ENCODE measurements at regions not wholly inside any gene's neighbourhood (a gene's known extent, or its start where the extent isn't known, plus 50 kb on each side); places are given as distances from the start of the nearest gene placed in this dataset.

DNA sequence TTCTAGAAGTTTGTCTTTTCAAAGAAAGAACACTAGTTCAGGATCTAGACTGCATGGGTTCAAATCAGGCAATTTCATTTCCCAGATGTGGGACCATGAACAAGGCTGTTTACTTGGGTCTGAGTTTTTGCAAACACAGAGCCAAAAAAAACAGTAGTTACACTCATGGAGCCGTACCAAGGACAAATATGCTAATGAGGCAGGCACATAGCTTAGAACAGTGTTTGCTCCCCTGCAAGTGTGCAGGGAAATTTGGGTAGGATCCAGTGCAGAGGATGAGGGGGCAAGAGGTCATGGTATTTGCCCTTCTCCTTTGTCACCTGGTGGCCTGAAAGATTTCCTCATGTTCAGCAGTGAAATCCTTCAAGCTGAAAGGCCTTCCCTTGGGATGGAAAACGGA, 860.4 kb downstream of the VRK1 start:
- DNase-seq (ENCODE audit: low spot score): no peak

DNA sequence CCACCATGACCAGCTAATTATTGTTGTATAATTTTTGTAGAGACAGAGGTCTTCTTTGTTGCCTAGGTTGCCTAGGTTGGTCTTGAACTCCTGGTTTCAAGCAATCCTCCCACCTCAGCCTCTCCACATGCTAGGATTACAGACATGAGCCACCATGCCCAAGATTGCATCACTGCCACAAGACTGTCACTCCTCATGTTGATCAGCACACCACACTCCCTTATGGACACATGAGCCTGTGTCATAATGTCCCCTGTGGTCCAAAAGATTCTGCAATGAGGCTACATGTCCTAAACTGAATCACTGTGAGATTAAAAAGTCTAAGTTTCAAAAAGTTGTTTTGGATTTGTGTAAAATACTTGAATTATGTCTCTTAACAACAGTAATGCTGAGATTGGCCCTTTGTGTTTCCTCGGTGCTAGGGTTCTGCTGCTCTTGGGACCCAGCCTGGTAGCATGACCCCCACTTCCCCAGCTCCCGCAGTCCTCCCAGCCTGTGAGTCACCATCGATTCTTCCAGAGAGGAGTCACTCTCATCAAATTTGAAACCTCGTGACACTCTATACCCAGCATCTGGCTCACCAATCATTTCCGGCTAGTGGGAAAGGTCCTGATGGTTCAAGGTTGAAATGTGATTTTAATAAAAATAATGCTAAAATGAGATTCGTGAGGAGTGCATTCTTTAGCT, 890.9 kb downstream of the VRK1 start:
- no peak for DNase-seq (ENCODE audit: low spot score)

DNA sequence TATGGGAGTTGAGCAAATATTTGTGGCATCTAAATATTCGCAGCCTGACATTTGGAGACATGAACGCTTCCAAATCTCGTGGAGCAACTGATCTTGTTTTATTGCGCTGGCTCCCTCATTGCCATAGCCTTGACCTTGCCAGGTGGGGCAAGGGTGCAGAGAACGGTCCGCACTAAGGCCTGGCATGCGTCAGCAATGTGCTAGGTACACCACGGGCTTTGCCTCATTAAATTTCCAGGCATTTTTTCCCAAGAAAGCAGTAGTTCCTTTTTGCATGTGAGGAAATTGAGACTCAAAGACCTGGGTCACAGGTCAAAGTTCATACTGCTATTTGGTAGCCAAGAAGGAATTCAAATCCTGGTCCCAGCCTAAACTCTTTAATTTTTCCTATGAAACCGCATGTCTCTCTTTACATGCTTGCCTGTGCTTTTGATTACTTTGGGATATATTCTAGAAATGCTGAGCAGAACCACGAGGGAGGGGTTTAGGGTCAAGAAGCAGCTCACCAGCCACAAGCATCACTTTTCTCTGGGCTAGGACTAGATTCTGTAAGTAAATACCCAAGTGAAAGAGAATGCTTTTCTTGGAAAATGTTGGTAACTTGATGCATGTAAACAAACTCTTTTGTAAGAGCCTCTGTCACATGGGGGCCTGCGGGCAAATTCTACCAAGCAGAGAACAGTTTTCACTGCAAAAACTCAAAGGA, 891.6 kb downstream of the VRK1 start:
- DNase-seq (ENCODE audit: low spot score): no peak

DNA sequence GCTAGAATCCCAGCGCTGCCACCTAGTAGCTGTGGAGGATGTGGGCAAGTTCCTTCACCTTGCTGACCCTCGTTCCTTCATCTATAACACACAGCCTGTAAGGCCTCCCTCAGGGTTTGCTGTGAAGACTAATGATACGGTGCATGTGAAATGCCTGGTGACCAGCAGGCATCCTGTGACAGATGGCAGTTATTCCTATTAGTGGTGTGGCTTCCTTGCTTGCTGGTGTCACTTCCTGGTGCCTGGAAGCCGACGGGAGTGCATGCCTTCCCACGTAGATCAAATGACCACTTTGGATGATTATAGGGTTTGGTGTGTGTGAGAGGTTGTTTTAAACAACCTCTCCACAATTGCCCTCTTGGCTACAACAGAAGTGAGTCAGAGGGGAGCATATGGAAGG, 894.9 kb downstream of the VRK1 start:
- no peak for DNase-seq (ENCODE audit: low spot score)

DNA sequence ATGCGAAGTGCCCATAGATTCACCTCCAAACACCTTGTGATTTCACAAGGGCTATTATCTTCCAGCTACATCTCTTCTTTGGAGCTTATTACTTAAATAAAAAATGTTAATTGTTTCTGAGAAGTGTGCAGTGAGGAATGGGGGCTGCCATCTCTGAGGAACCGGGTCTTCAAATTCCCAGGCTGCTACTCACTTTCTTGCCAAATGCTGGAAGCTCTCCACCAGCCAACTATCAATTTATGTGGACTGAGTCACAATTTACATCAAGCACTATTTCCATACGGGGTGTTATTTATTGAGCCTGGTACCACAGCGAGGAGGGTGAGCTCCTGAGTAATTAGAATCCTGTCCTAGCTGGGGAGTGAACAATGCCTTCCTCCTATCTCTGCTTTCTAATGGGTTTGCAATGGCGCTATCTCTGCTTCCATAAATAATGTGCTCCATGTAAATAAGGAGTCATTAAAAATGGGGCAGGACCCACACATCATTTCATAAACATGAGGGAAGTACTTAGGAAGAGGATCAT, 898.3 kb downstream of the VRK1 start:
- DNase-seq (ENCODE audit: low spot score): no peak

DNA sequence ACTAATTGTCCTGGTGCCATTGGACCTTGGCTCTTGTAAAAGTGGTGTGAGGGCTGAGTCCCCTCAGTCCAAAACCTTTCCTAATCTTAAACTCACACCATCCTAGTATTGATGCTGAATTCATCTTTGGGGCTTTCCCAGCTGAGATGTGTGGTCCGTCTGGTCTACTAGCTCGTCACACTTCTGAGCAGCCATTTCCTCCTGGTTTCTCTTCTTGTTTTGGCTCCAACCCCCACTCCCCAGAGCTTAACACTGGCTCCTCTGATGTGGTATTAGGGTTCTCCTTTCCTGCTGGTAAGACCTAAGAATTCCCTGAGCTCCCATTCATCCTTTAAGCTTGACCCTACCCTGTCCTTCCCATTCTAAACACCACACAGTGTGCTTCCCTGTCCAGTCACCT, 900.6 kb downstream of the VRK1 start:
- DNase-seq (ENCODE audit: low spot score): no peak

DNA sequence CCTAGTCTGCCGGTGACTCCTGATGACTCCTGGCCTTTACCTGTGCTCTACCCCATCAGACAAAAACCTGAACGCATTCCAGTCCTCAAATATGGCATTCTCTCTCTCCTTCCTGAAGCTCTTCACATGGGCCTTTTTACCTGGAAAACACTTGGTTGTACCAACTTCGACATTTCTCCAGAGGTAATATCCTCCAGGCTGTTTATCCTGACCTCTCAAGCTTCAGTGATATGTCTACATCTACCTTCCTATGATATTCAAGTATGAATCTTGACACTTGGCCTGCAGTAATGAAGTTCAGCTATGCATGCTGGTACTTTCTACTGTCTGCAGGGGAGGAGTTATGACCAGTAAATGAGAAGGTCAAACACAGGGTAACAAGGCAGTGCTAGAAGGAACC, 901.8 kb downstream of the VRK1 start:
- no peak for DNase-seq (ENCODE audit: low spot score)

DNA sequence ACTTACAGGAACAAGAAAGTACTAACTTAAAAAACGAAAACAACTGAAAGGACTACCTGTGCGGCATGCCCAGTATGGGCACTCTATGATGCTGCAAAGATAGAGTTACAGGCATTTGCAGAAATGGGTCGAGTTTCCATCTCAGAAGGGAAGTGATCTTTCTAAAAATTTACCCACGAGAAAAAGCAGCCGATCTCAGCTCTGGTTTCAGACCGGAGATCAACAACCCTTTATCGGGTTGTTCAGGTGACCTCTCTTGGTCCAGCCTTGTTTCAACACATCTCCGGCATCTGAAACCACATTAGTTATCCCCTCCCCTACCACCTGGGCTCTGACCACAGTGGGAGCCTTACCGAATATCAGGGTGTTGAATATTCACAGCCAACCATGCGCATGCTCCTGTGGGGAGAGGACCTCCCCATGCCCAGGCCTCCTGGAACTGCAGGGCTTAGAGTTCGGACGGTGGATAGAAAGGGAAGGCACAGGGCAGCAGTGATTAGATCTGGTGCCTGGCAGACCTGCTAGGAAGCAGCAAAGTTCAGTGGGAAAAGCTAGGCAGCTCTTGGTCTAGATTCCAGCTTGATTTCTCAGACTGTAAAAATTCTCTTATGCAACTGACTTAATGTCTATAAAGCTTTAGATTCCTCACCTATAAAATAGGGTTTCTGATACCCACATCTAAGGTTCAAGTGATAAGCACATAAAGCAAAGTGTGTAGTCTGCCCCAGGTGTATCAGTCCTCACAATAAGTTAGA, 906.0 kb downstream of the VRK1 start:
- DNase-seq (ENCODE audit: low spot score): no peak

DNA sequence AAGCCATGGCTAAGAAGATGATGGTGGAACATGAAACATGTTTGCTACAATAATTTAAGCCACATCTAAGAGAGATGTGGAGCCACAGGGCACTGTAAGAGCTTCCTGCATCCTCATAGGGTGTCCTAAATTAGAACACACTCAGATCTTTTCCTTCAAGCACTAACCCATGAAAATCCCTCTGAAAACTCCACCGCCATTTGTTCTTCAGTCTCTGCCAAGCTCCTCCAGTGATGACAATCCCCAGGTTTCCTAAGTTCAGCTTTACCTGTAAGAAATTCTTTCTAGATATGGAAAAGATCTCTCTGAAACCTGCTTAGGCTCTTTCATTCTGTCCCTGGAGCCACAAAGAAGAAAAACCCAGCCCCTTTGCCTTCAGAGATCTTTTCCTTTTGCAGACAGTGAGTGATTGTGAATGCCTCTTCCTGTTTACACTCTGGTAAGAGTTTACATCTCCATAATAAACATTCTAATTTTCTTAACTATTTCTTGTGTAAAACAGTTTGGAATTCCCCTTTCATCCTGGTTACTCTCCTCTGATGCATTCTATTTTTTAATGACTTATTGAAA, 907.2 kb downstream of the VRK1 start:
- DNase-seq (ENCODE audit: low spot score): no peak

DNA sequence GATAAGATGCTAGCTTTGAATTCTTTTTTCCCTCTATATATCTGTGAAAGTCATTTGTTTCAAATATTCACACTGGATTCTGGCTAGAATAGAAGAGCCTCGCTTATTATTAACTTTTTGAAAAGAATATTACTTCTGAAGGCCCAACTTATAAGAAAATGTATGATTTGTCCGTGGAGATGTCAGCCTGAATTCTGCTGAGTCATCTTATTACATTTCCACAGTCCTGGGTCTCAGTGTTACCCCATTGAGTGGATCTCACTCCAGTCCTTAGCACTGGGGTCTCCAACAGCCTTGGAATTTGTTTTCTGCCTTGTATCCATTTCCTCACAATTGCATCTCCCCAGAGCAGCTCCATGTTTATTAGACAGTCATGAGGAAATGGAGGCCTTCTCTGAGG, 907.9 kb downstream of the VRK1 start:
- DNase-seq (ENCODE audit: low spot score): no peak

DNA sequence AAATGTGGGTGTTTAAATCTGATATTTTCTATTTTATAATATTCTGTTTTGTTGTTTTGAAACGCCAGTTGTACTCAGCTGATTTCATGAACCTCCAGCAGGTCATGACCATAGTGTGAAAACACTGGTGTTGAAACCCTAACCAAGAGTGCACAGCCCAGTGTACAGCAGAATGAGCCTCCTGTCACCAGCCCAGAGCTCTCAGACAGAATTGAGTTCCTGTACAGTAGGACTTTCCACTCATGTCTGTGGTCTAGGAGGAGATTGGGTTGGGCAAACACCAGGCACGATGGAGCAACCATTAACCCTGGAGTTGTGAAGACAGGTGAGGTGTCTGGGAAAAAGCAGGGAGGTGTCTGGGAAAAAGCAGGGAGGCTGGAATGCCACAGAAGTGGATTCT, 908.8 kb downstream of the VRK1 start:
- DNase-seq (ENCODE audit: low spot score): no peak

DNA sequence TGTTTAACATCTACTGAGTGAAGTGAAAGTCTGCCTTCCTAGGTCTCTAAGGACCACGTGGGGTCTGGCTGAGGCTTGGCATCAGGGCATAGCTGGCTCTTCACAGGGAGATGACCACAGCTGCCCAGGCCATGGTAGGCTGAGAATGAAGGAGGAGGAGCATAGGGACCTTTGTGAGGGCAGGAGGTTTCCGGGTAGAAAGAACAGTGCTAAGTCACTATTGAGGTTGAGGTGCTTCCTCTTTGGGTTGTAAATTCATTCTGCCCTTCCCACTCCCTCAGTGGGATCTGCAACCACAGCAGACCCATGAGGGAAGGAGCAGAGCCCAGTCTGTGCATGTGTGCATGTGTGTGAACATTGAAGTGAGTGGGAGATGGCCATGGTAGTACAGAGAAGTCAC, 909.6 kb downstream of the VRK1 start:
- DNase-seq (ENCODE audit: low spot score): no peak

DNA sequence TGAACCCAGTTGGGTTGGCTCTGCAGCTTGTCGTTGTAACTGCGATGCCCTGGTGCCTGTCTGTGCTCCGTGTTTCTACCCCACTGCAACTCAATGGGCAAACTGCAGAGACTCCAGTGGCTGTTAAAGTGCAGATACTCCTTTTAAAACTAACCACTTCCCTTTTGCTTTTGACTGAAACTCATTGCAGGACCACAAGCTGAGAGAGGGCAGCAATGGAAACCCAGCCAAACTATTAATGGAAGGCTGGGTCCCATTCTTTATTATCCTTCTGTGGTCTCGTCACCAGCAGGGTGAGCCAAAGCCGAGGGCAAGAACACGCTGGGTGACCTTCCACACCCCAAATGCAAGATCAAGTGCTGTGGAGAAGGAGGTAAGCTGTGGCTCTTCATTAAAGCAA, 910.4 kb downstream of the VRK1 start:
- no peak for DNase-seq (ENCODE audit: low spot score)

DNA sequence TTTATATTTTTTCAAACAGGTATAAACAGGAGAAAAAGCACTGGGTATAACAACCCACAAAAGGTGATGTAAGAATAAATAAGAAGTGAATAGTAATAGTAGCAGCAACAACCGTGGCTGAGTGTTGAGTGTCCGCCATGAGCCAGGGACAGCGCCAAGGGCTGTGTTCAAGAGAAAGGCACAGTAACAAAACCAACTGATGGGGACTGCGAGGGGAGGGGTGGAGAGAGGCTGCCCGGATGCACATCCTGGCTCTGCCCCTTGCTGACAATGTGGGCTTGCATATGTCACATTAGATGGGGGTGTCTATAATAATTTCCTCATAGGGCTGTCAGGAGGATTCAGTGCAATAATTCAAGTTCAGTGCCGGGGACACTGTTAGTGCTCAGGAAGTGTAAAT, 912.4 kb downstream of the VRK1 start:
- no peak for DNase-seq (ENCODE audit: low spot score)

DNA sequence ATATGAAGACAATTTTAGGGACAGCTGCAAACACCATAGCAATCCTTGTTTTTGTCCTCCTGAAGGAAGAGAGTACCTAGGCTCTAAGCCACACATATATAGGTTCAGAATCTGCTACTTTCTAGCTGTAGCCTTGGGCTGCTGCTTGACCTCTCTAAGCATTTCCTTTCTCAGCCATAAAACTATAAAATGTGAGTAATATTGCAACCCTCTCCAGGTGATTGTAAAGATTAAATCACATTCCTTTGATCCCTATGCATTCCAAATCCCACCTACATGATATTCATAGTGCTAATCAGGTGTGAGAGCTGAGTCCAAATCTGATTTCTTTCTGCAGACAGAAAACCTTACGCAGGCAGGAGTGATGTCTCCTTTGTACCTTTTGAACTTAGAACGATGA, 913.5 kb downstream of the VRK1 start:
- DNase-seq (ENCODE audit: low spot score): no peak

DNA sequence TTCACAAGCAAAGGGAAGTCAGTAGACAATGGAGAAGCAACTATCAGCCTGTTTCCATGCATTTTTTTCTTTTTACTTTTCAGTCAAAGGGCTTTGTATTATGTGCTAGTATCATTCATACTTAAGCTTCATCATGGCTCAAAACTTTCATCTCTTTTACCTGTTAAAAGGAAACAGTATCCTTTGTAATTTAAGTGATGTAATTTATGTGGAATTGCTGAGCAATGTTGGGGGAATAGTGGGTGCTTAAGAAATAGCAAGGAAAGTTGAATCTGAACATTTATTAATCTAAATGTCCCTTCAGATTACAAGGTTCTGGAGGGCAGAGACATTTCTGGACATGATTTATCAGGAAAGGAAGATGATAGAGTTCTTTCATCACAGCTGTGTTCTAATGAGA, 915.3 kb downstream of the VRK1 start:
- DNase-seq (ENCODE audit: low spot score): no peak

DNA sequence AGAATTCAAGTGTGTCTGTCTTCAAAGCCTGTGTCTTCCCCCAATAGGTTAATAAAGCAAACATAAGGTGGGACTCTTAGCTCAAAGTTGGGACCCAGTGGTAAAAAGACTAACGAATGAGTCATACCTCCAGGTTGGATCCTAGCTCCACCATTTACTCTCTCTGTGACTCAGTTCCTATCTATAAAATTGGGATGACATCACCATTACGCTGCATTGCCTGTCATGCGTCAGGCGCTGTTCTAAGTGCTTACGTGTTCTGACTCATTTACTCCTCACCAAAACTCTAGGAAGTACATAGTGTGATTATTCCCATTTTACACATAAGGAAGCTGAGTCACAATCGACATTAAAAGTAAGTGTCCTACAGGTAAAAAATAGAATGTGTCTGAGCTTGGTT, 915.8 kb downstream of the VRK1 start:
- DNase-seq (ENCODE audit: low spot score): no peak

DNA sequence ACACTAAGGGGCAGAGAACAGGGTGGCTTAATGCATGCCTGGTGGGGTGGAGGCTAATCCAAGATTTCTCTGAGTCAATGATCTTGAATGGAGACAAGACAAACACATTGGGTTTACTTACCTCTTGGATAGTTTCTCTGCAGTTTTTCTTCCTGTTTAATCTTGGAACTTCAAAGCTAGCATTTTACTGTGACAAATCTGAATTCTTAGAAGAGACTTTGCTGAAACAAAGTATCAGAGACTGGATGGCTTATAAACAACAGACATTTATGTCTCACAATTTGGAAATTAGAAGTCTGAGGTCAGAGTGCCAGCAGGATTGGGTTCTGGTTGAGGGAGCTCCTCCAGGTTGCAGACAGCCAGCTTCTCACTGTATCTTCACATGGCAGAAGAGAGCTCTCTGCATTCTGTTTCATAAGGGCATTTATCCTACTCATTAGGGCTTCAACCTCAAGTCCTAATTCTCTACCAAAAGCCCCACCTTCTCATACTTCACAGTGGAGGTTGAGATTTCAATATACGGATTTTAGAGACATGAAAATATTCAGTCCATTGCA, 921.8 kb downstream of the VRK1 start:
- no peak for DNase-seq (ENCODE audit: low spot score)

DNA sequence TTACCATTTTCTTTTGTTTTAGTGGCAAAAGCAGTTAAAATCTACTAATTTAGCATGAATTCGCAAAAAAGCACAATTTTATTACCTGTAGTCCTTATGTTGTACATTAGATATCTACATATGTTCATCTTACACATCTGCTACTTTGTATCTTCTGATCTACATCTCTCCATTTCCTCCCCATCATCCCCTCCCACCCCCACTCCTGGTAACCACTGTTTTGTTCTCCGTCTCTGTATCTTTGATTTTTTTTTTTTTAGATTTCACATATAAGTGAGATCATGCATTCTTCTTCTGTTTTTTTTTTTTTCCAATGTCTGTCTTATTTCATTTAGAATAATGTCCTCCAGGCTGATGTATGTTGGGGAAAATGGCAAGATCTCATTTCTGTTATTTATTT, 922.7 kb downstream of the VRK1 start:
- no peak for DNase-seq (ENCODE audit: low spot score)

DNA sequence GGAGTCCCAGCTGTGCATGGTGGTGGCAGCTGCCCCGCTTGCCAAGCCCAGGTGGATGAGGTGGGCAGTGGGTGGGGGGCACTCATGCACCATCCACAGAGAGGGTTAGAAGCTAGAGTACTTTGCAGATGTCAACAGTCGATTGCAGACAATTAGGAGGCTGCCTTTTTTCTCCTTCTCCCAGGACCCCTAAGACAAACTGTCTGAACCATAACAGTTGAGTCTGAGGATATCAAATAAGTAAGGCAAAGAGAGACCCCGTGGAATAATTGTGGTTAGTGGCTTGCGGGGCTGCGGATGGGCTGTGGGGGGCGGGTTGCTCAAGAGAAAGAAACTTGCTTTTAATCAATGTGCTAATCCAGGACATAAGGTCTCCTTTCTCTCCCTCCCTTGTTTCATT, 926.2 kb downstream of the VRK1 start:
- no peak for DNase-seq (ENCODE audit: low spot score)

DNA sequence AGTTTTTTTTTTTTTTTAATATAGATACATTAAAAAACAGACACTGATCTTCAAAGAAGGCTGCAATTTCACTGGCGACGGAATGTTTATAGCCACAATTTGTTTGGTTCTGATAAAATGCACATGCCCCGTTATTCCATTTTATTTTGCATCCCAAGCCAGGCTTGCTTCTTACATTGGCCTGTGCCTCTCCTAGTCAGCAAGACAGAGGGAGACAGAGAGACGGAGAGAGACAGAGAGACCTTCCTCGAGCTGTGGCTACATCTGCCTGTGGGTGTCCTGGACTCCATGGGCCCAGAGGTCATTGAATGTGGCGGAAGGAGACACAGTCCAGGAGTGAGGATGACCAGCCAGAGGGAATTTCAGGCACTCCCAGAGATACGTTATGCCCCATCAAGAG, 926.6 kb downstream of the VRK1 start:
- DNase-seq (ENCODE audit: low spot score): no peak

DNA sequence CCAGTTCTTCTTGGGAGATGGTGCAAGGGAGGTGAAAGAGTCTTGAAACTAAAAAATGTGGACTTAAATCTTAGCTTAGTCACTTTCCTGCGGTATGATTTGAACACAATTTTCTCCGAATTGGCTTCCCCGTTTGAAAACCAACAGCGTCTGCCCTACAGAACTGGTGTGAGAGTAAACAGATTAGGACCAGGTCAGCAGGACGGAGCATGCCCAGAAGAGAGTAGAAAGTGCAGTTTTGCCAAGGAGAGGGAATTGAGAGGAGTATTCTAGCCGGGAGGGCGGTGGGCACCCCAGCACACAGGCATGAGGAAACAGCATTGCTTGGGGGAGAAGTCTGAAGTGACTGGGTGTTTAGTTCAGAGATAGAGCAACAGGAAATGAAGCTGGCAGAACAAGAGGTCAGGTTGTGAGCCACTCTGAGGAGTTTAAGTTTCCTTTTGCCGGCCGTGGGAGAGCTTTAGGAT, 927.1 kb downstream of the VRK1 start:
- no peak for DNase-seq (ENCODE audit: low spot score)
